HEK293 (cell line): ENCODE measurements at regions not wholly inside any gene's neighbourhood (a gene's known extent, or its start where the extent isn't known, plus 50 kb on each side); places are given as distances from the start of the nearest gene placed in this dataset.
A peak's percentile ranks its signal among the peaks of the same experiment; 100 is the strongest.

ENCODE experiments used
- CTCF ChIA-PET: fragments of 350-600 bp; formaldehyde crosslinking; extraction: SDS; loops from one replicate; lab custom pipeline; 2021; ENCODE audit warnings: antibody characterized with exemption; lab: Yijun Ruan, JAX
- POLR2A ChIA-PET: fragments of 300-600 bp; formaldehyde crosslinking; extraction: SDS; loops from one replicate; lab custom pipeline; 2020; ENCODE audit warnings: antibody characterized with exemption, inconsistent platforms; lab: Yijun Ruan, JAX
- H3K27ac ChIP-seq: fragments of 200-500 bp; sonication (Bioruptor generic); 2 replicates; pipeline ENCODE4 v1.5.1; 2014; ENCODE audit warnings: low read depth, low read length, control low read depth, inconsistent platforms; ENCODE audit errors: extremely low read depth
- H3K36me3 ChIP-seq, 2 experiments: fragments of 200-500 bp in 1 of 2; sonication (Bioruptor generic) in 1 of 2; 1 replicate in 1 of 2; 2 replicates in 1 of 2; pipeline ENCODE4 v1.5.1; 2014 to 2017; ENCODE audit warnings: inconsistent platforms in 2 of 2, low read length in 2 of 2; ENCODE audit not compliant: control insufficient read depth in 2 of 2, insufficient read depth in 1 of 2
- H3K4me1 ChIP-seq: fragments of 200-500 bp; sonication (Bioruptor generic); 2 replicates; pipeline ENCODE4 v1.5.1; 2014; ENCODE audit warnings: mild to moderate bottlenecking, low read length, inconsistent platforms; ENCODE audit not compliant: control insufficient read depth, insufficient read depth
- H3K4me3 ChIP-seq: 2 replicates; pipeline ENCODE4 v1.5.1; 2011; ENCODE audit warnings: low read depth, mild to moderate bottlenecking, control low read depth, low read length, moderate library complexity
- H3K9me3 ChIP-seq: fragments of 200-500 bp; sonication (Bioruptor generic); 2 replicates; pipeline ENCODE4 v1.5.1; 2014; ENCODE audit warnings: low read depth, low read length, inconsistent platforms; ENCODE audit not compliant: control insufficient read depth, insufficient read depth
- MEIS1 ChIP-seq: sonication (generic); formaldehyde crosslinking; IDR thresholded peaks from 2 replicates; pipeline ENCODE4 v1.8.1; 2022; ENCODE audit warnings: missing genetic modification reagents, mild to moderate bottlenecking, borderline replicate concordance
- PRDM1 ChIP-seq: fragments of 450-650 bp; formaldehyde crosslinking; IDR thresholded peaks from 2 replicates; pipeline ENCODE4; 2016; ENCODE audit warnings: missing biosample characterization, missing genetic modification characterization
- SALL2 ChIP-seq: fragments of 450-650 bp; formaldehyde crosslinking; IDR thresholded peaks from 2 replicates; pipeline ENCODE4 v1.5.0; 2017; ENCODE audit warnings: missing biosample characterization, mild to moderate bottlenecking, missing genetic modification characterization, borderline replicate concordance
- ZBTB1 ChIP-seq: fragments of 450-650 bp; formaldehyde crosslinking; IDR thresholded peaks from 2 replicates; pipeline ENCODE4 v1.5.1; 2016; ENCODE audit warnings: missing biosample characterization, missing genetic modification characterization
- ZNF112 ChIP-seq: fragments of 450-650 bp; formaldehyde crosslinking; IDR thresholded peaks from 2 replicates; pipeline ENCODE4 v1.5.0; 2017; ENCODE audit warnings: missing biosample characterization, missing genetic modification characterization
- ZNF140 ChIP-seq: fragments of 450-650 bp; formaldehyde crosslinking; IDR thresholded peaks from 2 replicates; pipeline ENCODE4 v1.5.1; 2016; ENCODE audit warnings: missing biosample characterization, missing genetic modification characterization
- ZNF174 ChIP-seq: fragments of 450-650 bp; formaldehyde crosslinking; IDR thresholded peaks from 2 replicates; pipeline ENCODE4 v1.5.0; 2017; ENCODE audit warnings: missing biosample characterization, mild to moderate bottlenecking, missing genetic modification characterization
- ZNF433 ChIP-seq: fragments of 450-650 bp; formaldehyde crosslinking; IDR thresholded peaks from 2 replicates; pipeline ENCODE4 v1.5.1; 2016; ENCODE audit warnings: missing biosample characterization, missing genetic modification characterization, low read depth
- ZNF473 ChIP-seq: fragments of 450-650 bp; formaldehyde crosslinking; IDR thresholded peaks from 2 replicates; pipeline ENCODE4 v1.5.1; 2017; ENCODE audit warnings: missing biosample characterization, missing genetic modification characterization
- ZNF510 ChIP-seq: fragments of 450-650 bp; formaldehyde crosslinking; IDR thresholded peaks from 2 replicates; pipeline ENCODE4 v1.5.1; 2018; ENCODE audit warnings: mild to moderate bottlenecking, missing genetic modification characterization, missing biosample characterization; ENCODE audit not compliant: insufficient replicate concordance
- ZNF530 ChIP-seq: fragments of 450-650 bp; formaldehyde crosslinking; IDR thresholded peaks from 2 replicates; pipeline ENCODE4 v1.5.1; 2016; ENCODE audit warnings: low read depth, missing biosample characterization, missing genetic modification characterization
- ZNF558 ChIP-seq: fragments of 450-650 bp; formaldehyde crosslinking; IDR thresholded peaks from 2 replicates; pipeline ENCODE4 v1.5.1; 2016; ENCODE audit warnings: missing biosample characterization, missing genetic modification characterization
- ZNF571 ChIP-seq: fragments of 450-650 bp; formaldehyde crosslinking; IDR thresholded peaks from 2 replicates; pipeline ENCODE4 v1.5.0; 2017; ENCODE audit warnings: missing biosample characterization, missing genetic modification characterization
- TF ChIP-seq, protein P1 (sequence below): fragments of 450-650 bp; formaldehyde crosslinking; IDR thresholded peaks from 2 replicates; pipeline ENCODE4 v1.5.1; 2016; ENCODE audit warnings: missing biosample characterization, missing genetic modification characterization
- TF ChIP-seq, protein P2 (sequence below): fragments of 450-650 bp; formaldehyde crosslinking; IDR thresholded peaks from 2 replicates; pipeline ENCODE4 v1.5.1; 2016; ENCODE audit warnings: missing biosample characterization, missing genetic modification characterization
- TF ChIP-seq, protein P3 (sequence below): fragments of 450-650 bp; formaldehyde crosslinking; IDR thresholded peaks from 2 replicates; pipeline ENCODE4 v1.5.1; 2017; ENCODE audit warnings: missing biosample characterization, missing genetic modification characterization
- TF ChIP-seq, protein P4 (sequence below): fragments of 450-650 bp; formaldehyde crosslinking; optimal IDR thresholded peaks from 2 replicates; pipeline ENCODE3; 2016; ENCODE audit warnings: missing biosample characterization, mild to moderate bottlenecking, missing genetic modification characterization
- TF ChIP-seq, protein P5 (sequence below): fragments of 450-650 bp; formaldehyde crosslinking; IDR thresholded peaks from 2 replicates; pipeline ENCODE4 v1.5.1; 2016; ENCODE audit warnings: missing biosample characterization, missing genetic modification characterization

DNA sequence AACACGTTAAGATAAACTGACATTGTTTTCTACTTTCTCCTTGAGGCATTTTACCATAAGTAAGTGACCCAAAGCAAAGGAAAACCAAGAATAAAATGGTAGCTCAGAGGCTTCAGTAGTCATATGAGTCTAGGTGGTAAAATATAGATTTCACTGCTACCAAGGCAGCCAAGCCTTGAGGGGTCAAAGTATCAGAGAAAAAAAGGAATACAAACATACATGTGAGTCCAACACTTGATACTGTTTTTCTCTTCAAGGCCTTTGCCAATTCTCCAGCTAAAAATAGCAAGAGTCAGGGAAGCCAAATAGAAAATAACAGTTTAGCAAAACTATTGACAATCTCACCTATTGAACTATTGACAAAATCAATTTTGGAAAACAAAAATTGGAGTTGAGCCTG lies 925.9 kb downstream of the BCL11A start:
- Histone ChIP-seq H3K36me3 (no peaks in the 10 kb centered on the region), H3K9me3 (no peaks in the 10 kb centered on the region; the same call in 1 of the 2 replicates), H3K4me3 (no peak overlapping the region), H3K4me1 (no peaks in the 10 kb centered on the region), H3K27ac (no peak overlapping the region)
- ChIA-PET POLR2A (no interaction called here), CTCF (no interaction called here)
- TF ChIP-seq, protein P1, sequence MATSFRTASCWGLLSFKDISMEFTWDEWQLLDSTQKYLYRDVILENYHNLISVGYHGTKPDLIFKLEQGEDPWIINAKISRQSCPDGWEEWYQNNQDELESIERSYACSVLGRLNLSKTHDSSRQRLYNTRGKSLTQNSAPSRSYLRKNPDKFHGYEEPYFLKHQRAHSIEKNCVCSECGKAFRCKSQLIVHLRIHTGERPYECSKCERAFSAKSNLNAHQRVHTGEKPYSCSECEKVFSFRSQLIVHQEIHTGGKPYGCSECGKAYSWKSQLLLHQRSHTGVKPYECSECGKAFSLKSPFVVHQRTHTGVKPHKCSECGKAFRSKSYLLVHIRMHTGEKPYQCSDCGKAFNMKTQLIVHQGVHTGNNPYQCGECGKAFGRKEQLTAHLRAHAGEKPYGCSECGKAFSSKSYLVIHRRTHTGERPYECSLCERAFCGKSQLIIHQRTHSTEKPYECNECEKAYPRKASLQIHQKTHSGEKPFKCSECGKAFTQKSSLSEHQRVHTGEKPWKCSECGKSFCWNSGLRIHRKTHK (tag by site-specific recombination): no peak
- TF ChIP-seq ZNF140 (tag by site-specific recombination): no peak
- TF ChIP-seq ZNF112 (tag by site-specific recombination): no peak
- TF ChIP-seq ZBTB1 (tag by site-specific recombination): no peak
- TF ChIP-seq, protein P2, sequence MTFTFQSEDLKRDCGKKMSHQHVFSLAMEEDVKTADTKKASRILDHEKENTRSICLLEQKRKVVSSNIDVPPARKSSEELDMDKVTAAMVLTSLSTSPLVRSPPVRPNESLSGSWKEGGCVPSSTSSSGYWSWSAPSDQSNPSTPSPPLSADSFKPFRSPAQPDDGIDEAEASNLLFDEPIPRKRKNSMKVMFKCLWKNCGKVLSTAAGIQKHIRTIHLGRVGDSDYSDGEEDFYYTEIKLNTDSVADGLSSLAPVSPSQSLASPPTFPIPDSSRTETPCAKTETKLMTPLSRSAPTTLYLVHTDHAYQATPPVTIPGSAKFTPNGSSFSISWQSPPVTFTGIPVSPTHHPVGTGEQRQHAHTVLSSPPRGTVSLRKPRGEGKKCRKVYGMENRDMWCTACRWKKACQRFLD (tag by site-specific recombination): no peak
- TF ChIP-seq ZNF558 (tag by site-specific recombination): no peak
- TF ChIP-seq PRDM1 (tag by site-specific recombination): no peak
- no peak for TF ChIP-seq MEIS1 (CRISPR knock-in tag)
- no peak for TF ChIP-seq ZNF510 (tag by site-specific recombination)
- TF ChIP-seq SALL2: no peak

DNA sequence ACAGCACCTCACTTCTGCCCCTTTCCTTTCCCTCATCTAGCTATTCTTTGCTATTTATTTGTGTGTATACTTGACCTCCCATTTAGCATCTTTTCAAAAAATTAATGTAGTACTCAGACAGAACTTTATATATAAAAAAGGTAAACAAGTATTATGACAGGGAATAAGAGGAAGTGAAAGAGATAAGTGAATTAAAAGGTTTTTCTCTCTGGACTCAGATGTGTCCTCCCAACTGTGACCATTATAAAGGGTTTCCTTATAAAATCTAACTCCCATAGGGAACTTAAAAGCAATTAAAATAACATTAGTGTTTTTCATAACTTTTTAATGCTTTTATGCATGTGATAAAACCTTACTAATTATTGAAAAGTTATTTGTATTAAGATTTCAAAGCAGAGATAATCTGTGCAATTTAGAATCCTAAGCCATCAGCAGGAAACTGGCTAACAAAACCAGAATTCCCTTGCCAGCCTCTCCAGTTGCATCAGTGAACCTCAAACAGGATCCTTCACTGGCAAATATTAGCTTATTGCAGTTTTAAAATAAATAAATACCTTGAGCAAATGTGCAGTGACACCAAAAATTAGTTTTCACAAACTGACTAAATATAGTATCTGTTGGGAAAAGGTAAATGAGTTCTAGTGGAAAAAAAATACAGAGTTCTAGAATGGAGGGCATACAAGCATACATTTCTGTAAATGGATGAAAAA lies 930.7 kb downstream of the BCL11A start:
- POLR2A ChIA-PET: no interaction called here
- Histone ChIP-seq H3K4me1 (no peaks in the 10 kb centered on the region), H3K4me3 (no peak overlapping the region), H3K27ac (no peak overlapping the region)
- CTCF ChIA-PET: no interaction called here
- TF ChIP-seq ZNF174 (tag by site-specific recombination): no peak
- TF ChIP-seq ZNF530: peak; percentile 78; the same call in 1 of the 2 replicates
- TF ChIP-seq, all 188 proteins: peak for 1
- no peaks in the 10 kb centered on the region for H3K36me3 ChIP-seq
- no peaks in the 10 kb centered on the region; the same call in 1 of the 2 replicates for H3K9me3 ChIP-seq

DNA sequence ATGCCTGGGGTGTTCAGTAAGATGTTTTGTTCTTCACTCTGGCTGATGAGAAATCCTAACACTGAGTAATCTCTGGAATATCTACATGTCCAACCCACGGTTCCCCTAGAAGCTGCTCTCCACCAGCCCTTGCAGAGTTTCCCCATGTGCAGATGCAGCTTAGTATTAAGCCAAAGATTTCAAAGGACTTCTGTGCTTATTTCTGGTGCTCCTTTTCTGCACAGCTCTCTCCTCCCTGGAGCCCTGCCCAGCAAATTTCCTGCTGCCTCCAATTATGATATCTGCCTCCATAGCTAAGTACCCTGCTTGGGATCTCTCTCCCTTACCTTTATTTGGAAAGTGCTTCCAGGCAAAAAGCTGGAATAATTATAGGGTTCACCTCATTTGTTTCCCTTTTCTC lies 949.3 kb downstream of the BCL11A start:
- no peaks in the 10 kb centered on the region for H3K4me1 ChIP-seq
- no peak overlapping the region for H3K27ac ChIP-seq
- POLR2A ChIA-PET: no interaction called here
- no peak overlapping the region for H3K4me3 ChIP-seq
- CTCF ChIA-PET: no interaction called here
- no peaks in the 10 kb centered on the region for H3K36me3 ChIP-seq
- peaks cover 3% of the 10 kb centered on the region; the same call in 1 of the 2 replicates for H3K9me3 ChIP-seq
- TF ChIP-seq ZNF473 (tag by site-specific recombination) (no peak), ZNF433 (no peak), ZNF571 (tag by site-specific recombination) (no peak)
- TF ChIP-seq, protein P3, sequence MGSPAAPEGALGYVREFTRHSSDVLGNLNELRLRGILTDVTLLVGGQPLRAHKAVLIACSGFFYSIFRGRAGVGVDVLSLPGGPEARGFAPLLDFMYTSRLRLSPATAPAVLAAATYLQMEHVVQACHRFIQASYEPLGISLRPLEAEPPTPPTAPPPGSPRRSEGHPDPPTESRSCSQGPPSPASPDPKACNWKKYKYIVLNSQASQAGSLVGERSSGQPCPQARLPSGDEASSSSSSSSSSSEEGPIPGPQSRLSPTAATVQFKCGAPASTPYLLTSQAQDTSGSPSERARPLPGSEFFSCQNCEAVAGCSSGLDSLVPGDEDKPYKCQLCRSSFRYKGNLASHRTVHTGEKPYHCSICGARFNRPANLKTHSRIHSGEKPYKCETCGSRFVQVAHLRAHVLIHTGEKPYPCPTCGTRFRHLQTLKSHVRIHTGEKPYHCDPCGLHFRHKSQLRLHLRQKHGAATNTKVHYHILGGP: no peak
- TF ChIP-seq, protein P4, sequence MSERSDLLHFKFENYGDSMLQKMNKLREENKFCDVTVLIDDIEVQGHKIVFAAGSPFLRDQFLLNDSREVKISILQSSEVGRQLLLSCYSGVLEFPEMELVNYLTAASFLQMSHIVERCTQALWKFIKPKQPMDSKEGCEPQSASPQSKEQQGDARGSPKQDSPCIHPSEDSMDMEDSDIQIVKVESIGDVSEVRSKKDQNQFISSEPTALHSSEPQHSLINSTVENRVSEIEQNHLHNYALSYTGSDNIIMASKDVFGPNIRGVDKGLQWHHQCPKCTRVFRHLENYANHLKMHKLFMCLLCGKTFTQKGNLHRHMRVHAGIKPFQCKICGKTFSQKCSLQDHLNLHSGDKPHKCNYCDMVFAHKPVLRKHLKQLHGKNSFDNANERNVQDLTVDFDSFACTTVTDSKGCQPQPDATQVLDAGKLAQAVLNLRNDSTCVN (tag by site-specific recombination): no peak
- TF ChIP-seq, protein P5, sequence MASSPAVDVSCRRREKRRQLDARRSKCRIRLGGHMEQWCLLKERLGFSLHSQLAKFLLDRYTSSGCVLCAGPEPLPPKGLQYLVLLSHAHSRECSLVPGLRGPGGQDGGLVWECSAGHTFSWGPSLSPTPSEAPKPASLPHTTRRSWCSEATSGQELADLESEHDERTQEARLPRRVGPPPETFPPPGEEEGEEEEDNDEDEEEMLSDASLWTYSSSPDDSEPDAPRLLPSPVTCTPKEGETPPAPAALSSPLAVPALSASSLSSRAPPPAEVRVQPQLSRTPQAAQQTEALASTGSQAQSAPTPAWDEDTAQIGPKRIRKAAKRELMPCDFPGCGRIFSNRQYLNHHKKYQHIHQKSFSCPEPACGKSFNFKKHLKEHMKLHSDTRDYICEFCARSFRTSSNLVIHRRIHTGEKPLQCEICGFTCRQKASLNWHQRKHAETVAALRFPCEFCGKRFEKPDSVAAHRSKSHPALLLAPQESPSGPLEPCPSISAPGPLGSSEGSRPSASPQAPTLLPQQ (tag by site-specific recombination): no peak
